ENCODE measurements at regions not wholly inside any gene's neighbourhood (a gene's known extent, or its start where the extent isn't known, plus 50 kb on each side); places are given as distances from the start of the nearest gene placed in this dataset.

GRCh38 chr2:103594823-103595222 is 833.0 kb downstream of the TMEM182 start:
- no peaks in the 10 kb centered on the region for H3K9me3 ChIP-seq (ENCODE audit: insufficient read depth, low read depth, low read length)
- H3K4me2 ChIP-seq (ENCODE audit: low read depth, low read length, poor library complexity, severe bottlenecking) = no peak overlapping the region
- H3K9me2 ChIP-seq (replicated peaks; ENCODE audit: low read depth, low read length) = no peaks in the 10 kb centered on the region
- no peaks in the 10 kb centered on the region for H4K20me1 ChIP-seq (ENCODE audit: insufficient read depth, low read length, poor library complexity, severe bottlenecking)
- no peaks in the 10 kb centered on the region for H3F3A ChIP-seq (ENCODE audit: low read depth)
- no peaks in the 10 kb centered on the region for H3K36me3 ChIP-seq (ENCODE audit: insufficient read depth, low read length)
- no peaks in the 10 kb centered on the region for H3K4me1 ChIP-seq (ENCODE audit: insufficient read depth, low read length, poor library complexity, severe bottlenecking)
- no peaks in the 10 kb centered on the region for H3K27me3 ChIP-seq (ENCODE audit: insufficient read depth, low read length, poor library complexity, severe bottlenecking)
- H2AFZ ChIP-seq (ENCODE audit: low read length) = no peak overlapping the region
- TF ChIP-seq CTCF (conservative IDR thresholded peaks at IDR 0.05; ENCODE audit: low read length) = no peak
- TF ChIP-seq EZH2phosphoT487 (IDR thresholded peaks at IDR 0.05; ENCODE audit: borderline replicate concordance) = no peak
- H3K9ac ChIP-seq (ENCODE audit: low read depth, low read length, poor library complexity, severe bottlenecking) = no peak overlapping the region
- no peaks in the 10 kb centered on the region for H3K79me2 ChIP-seq (ENCODE audit: insufficient read depth, low read length)
- H3K4me3 ChIP-seq (ENCODE audit: low read length, poor library complexity, severe bottlenecking) = no peak overlapping the region

- TF ChIP-seq EZH2phosphoT487 (IDR thresholded peaks at IDR 0.05; ENCODE audit: borderline replicate concordance) = no peak
- no peak for TF ChIP-seq CTCF (conservative IDR thresholded peaks at IDR 0.05; ENCODE audit: low read length)
- no peaks in the 10 kb centered on the region for H4K20me1 ChIP-seq (ENCODE audit: insufficient read depth, low read length, poor library complexity, severe bottlenecking)
- H3K4me3 ChIP-seq (ENCODE audit: low read length, poor library complexity, severe bottlenecking) = no peak overlapping the region
- no peaks in the 10 kb centered on the region for H3F3A ChIP-seq (ENCODE audit: low read depth)
- no peak overlapping the region for H3K4me2 ChIP-seq (ENCODE audit: low read depth, low read length, poor library complexity, severe bottlenecking)
- H3K9ac ChIP-seq (ENCODE audit: low read depth, low read length, poor library complexity, severe bottlenecking) = no peak overlapping the region
- H3K4me1 ChIP-seq (ENCODE audit: insufficient read depth, low read length, poor library complexity, severe bottlenecking) = no peaks in the 10 kb centered on the region
- H2AFZ ChIP-seq (ENCODE audit: low read length) = no peak overlapping the region
- no peaks in the 10 kb centered on the region for H3K9me2 ChIP-seq (replicated peaks; ENCODE audit: low read depth, low read length)
- no peaks in the 10 kb centered on the region for H3K79me2 ChIP-seq (ENCODE audit: insufficient read depth, low read length)
- no peaks in the 10 kb centered on the region for H3K27me3 ChIP-seq (ENCODE audit: insufficient read depth, low read length, poor library complexity, severe bottlenecking)
- no peaks in the 10 kb centered on the region for H3K36me3 ChIP-seq (ENCODE audit: insufficient read depth, low read length)
- no peaks in the 10 kb centered on the region; the same call in 1 of the 2 replicates for H3K9me3 ChIP-seq (ENCODE audit: insufficient read depth, low read depth, low read length)
Observed at GRCh38 chr2:103605071-103605780, 843.4 kb downstream of the TMEM182 start.

GRCh38 chr2:103615611-103616105 is 853.8 kb downstream of the TMEM182 start:
- H3K4me1 ChIP-seq (ENCODE audit: insufficient read depth, low read length, poor library complexity, severe bottlenecking) = no peaks in the 10 kb centered on the region
- no peaks in the 10 kb centered on the region for H4K20me1 ChIP-seq (ENCODE audit: insufficient read depth, low read length, poor library complexity, severe bottlenecking)
- no peak overlapping the region for H3K4me2 ChIP-seq (ENCODE audit: low read depth, low read length, poor library complexity, severe bottlenecking)
- H3K36me3 ChIP-seq (ENCODE audit: insufficient read depth, low read length) = no peaks in the 10 kb centered on the region
- H3K9me3 ChIP-seq (ENCODE audit: insufficient read depth, low read depth, low read length) = 0 out of 2 replicates have a peak, but pooled peaks cover 4% of the 10 kb centered on the region
- no peaks in the 10 kb centered on the region for H3F3A ChIP-seq (ENCODE audit: low read depth)
- TF ChIP-seq EZH2phosphoT487 (IDR thresholded peaks at IDR 0.05; ENCODE audit: borderline replicate concordance) = no peak
- no peak overlapping the region for H3K4me3 ChIP-seq (ENCODE audit: low read length, poor library complexity, severe bottlenecking)
- no peaks in the 10 kb centered on the region for H3K27me3 ChIP-seq (ENCODE audit: insufficient read depth, low read length, poor library complexity, severe bottlenecking)
- no peaks in the 10 kb centered on the region for H3K79me2 ChIP-seq (ENCODE audit: insufficient read depth, low read length)
- H3K9ac ChIP-seq (ENCODE audit: low read depth, low read length, poor library complexity, severe bottlenecking) = no peak overlapping the region
- no peak overlapping the region for H2AFZ ChIP-seq (ENCODE audit: low read length)
- no peaks in the 10 kb centered on the region for H3K9me2 ChIP-seq (replicated peaks; ENCODE audit: low read depth, low read length)
